ENCODE measurements at regions not wholly inside any gene's neighbourhood (a gene's known extent, or its start where the extent isn't known, plus 50 kb on each side); places are given as distances from the start of the nearest gene placed in this dataset.
"Not testable (repeated sequence)": the region's sequence is repeated elsewhere in the genome, so short reads cannot be mapped to it uniquely, and the experiment has no call there.

DNA sequence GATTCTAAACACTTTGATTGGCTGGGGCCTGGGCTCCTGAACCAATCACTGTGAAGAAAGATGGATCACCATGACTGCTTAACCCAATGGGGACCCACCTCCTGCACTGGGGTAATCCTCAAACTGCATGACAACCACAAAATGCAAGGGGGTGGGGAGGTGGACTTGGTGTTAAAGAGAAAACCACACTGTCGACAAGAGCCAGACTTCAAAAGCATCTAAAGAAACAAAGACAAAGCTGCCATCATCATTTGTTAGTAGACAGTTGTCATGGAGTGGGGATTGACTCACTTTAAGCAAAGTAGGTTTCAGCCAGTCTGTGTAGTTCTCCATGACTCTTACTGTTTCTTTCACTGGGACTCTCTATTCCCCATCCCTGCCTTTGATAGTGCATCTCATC lies 433.8 kb downstream of the PLPP3 start:
- no peak for DNase-seq

DNA sequence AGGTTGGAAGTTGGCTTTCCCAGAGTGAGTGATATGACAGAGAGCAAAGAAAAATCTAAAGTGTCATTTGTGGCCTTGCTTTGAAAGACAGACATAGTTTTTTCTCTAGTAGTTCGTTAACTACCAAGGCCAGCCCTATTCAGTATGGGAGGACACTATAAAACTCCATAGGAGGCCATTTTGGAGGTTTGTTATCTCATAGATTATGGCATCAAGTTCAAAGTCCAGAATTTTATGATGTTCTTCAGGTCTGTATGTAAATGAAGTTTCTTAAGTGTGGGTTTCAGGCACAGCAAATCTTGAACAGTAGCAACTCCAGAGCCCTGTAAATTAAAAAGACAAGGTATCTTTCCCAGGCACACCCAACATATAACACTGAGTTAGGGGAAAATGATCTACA lies 437.1 kb downstream of the PLPP3 start:
- no peak for DNase-seq

DNA sequence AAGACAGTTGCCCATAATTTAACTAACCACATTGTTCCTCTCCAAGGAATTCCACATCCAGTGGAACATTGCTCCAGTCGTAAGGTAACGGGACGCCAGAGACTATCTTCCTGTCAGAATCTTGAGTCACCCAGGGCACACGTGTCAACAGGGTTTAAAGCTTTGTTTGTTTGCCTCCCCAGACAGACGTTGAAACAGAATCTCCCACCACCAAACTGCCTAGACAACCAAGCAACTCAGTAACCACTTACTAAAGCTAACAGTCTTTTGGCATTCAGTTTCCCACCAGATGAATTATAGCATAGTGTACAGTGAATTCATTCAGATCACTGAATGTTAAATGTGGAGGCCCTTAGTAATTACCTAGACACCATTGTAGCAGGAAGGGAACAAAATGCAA lies 439.5 kb downstream of the PLPP3 start:
- no peak for DNase-seq

DNA sequence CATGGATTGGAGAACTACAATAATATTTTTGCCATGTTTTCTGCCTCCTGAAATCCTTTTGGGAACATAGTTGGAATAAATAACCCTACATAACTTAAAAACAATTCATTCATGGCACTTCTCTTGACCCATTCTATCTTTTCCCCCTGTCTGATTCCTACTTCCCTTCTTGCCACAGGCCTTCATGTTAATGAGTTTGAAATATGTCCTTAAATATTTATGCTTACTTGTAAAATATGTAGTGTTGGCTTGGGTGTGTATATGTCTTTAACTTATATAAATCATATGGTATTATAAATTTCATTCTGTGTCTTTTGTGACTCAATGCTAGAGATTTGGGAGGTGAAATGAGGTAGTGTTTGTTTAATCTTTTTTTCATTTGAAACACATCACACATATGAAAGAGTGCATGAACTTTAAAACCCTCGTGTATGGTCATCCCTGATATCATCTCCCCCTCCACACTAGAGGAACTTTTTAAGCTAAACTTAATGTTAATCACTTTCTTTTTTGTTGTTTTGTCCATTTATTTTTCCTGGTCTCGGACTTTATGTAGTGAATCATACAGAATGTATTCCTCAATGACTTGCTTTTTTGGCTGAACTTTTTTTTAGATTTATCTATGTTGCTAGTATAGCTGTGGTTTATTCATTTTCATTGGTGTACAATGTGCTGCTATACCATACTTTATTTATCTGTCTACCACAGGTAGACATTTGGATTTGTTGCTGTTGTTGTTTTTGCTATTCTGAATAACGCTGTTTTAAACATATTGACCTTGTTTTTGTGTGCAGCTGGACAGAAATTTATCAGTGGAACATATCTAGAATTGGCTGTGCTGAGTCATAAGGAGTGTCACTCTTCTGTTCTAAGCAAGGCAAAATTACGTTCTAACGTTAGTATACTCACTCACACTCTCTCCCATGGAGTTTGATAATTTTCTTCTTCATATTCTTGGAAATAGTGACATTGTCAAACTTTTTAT lies 441.6 kb downstream of the PLPP3 start:
- DNase-seq: no peak

DNA sequence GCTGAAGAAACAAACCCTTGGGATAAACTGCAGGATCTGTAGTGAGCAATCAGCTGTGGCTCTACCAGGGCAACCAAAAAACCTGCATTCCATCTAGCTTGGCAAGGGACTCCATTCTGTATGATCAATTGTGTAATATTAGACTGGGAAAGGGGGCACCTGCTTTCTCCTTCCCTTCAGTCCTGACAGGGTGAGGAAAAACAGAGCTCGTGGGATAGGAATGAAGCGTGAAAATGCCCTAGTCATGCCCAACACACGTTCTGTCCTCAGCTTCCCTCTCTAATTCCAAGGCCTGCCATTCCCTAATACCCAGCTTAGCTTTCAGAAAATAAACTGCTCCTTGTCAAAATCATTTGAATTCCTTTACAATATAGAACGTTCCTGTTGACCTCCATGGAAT lies 442.3 kb downstream of the PLPP3 start:
- no peak for DNase-seq

DNA sequence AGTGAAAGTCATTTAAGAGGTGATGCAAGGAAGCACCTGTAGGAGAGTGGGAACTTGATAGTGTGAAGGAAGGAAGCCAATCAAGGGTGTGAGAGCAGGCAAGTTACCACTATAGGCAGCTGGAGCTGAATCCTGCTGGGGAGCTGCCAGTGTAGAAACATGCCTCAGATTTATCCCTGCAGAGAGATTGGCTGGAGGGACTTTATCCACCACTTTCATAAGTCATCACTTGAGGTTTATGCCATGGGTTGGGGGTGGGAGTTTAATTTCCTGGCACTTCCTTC lies 443.6 kb downstream of the PLPP3 start:
- DNase-seq: no peak

DNA sequence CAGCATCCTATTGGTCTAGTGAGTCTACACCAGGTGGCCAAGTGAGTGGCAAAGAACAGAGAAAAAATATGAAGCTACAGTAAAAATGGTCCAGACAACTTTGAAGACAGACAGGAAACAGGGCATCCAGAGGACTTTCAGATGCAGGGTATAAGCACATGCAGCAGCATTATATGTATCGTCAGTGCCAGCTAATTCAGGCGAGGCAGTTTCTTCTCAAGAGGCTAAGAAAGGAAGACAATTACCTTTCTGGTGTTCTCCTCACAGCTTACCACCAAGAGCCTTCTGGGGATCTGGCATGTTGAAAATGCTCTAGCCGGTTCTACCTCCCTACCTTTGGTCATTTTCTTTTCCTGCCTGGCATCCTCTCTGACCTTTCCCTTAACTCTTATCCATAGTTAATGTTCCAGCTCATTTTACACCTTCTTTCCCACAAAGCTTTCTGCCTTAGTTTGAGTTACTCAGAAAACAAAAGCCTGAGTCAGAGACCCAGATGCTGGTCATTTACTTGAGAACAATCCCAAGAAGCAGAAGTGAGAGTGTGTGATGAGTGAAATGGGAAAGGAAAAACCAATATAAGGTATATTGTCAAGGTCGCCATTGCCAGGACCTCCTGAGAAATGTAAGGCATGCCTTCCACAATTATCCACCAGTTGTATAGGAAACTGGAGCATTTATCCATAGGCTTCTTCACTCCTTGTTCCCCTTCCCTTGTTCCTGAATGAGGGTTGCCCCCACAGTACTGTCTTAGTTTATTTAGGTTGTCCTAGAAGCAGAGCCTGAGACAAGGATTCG lies 444.1 kb downstream of the PLPP3 start:
- no peak for DNase-seq

DNA sequence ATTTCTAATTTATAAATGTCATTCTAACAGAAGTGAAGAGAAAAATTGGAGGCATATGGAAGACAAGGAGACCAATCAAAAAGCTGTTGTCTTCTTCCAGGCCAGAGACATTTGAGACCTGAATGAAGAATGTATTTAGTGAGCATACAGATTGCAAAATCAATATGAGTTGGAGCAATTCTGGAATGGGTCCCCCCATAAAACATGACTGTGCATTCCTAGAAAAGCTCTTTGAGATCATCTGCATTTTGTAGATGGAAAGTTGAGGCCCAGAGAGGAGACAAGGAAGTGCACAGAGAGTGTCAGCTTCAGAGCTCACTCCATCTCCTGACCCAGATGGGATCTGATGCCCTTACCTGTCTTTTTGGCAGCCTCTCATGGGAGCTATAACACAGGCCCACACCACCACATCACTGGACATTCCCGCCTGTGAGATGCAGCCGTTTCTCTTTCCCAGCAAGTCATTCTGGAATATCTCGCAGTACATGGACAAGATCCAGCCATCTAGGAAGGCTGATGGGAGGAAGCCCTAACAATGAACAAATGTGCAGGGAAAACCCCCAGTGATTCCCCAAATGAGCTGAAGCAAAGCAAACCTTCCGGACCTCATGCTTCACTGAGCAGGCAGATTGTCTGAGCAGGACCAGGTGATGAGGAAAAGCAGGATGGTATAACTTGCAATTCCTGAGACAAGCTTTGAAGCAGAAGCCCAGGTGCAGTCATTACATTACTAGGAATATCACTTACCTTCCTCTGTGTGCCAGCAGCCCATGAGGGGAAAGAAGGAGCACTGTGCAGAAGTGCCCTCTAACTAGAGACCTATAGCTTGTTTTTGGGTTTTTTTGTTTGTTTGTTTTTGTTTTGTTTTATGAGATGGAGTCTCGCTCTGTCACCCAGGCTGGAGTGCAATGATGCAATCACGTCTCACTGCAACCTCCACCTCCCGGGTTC lies 445.6 kb downstream of the PLPP3 start:
- DNase-seq: no peak

DNA sequence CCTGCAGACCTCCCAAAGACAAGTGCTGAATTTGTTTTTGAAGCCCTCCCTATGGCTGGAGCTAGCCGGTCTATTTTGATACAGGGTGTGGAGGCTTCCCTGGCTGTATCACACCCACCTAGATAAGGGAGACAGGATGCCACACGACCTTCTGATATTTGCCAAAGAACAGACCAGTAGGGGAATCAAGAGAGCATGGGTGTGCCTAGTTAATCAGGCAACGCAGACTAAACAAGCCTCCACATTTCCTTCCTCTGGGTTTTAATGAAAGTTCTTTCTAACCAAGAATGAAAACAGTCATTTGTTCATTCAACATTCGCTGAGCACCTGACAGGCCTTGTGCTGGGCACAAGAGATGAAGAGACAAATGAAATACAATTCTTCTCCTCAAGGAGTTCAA lies 446.8 kb downstream of the PLPP3 start:
- DNase-seq: no peak

DNA sequence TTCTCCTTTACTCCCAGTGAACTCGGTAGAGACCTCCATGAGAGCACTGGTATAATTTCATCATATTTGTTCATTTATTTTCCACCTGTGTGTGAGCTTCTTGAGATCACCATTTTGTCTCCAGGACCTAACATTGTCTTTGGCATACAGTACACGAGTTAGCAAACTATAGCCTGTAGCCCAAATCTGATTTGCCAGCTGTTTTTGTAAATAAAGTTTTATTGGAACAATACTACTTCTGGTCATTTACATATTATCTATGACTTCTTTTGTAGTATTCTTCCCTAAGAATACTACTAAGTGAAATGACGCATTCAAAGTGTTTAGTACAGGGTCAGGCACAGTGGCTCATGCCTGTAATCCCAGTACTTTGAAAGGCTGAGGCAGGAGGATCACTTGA lies 449.5 kb downstream of the PLPP3 start:
- DNase-seq: no peak

DNA sequence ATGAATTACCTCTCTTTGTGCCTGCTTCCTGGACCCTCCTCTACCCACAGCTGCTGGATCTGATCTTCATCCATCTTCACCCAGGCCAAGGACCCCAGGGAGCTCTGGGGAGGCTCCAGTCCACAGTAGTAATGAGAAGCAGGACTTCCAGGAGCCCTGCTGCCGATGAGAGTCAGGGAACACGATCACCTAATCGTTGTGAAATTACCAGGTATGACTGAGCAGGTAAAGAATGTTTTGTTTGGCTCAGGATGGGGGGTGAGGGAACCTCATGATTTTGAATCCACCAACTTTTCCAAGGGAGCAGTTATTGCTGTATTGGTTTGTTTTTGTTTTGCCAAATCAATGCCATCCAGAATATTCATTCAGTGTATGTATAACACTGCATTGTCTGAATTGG lies 454.0 kb downstream of the PLPP3 start:
- DNase-seq: no peak

DNA sequence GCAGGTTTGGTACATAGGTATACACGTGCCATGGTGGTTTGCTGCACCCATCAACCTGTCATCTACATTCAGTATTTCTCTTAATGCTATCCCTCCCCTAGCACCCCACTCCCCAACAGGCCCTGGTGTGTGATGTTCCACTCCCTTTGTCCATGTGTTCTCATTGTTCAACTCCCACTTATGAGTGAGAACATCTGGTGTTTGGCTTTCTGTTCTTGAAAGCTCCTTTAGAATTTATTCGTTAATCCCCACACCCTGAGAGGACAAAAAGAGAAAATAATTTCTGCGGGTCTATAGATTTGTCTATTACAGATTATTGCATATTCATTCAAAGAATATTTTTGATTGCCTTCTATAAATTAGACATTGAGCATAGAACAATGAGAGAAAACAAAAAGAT lies 455.5 kb downstream of the PLPP3 start:
- DNase-seq: no peak

DNA sequence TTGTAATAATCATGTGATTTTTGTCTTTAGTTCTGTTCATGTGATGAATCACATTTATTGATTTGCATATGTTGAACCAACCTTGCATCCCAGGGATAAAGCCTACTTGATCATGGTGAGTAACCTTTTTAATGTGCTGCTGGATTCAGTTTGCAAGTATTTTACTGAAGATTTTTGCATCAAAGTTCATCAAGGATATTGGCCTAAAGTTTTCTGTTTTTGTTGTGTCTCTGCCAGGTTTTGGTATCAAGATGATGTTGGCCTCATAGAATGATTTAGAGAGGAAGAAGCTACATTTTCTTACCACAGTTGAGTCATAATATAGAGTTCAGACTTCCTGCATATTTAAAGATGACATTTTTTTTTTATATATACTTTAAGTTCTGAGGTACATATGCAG lies 455.9 kb downstream of the PLPP3 start:
- DNase-seq: no peak

DNA sequence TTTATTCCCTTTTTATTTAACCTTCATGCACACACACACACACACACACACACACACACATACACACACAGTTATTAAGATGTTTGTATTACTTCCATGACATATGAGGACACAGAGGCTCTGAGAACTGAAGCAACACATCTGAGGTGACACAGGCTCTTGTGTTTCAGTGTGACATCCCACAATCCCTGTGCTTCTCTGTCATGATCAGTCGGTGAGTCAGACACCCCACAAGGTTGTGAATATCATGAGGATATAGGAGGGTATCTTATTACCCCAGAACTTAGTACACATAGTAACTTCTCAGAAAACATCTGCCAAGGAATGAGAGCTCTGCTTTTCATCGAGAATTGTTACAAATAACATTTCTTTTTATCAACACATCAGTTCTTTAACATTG lies 459.3 kb downstream of the PLPP3 start:
- DNase-seq: no peak

DNA sequence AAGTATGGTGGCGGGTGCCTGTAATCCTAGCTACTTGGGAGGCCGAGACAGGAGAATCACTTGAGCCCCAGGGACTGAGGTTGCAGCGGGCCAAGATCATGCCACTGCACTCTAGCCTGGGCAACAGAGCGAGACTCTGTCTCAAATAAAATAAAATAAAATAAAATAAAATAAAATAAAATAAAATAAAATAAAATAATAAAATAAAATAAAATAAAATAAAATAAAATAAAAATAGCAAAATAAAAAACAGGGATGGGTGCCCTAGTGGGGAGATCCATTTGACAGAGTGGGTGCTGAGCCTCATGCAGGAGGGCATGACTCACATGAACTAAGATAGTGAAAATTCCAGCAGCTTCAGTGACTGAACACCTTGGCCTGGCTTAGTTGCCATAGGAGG lies 460.7 kb downstream of the PLPP3 start:
- DNase-seq: not testable (repeated sequence)

DNA sequence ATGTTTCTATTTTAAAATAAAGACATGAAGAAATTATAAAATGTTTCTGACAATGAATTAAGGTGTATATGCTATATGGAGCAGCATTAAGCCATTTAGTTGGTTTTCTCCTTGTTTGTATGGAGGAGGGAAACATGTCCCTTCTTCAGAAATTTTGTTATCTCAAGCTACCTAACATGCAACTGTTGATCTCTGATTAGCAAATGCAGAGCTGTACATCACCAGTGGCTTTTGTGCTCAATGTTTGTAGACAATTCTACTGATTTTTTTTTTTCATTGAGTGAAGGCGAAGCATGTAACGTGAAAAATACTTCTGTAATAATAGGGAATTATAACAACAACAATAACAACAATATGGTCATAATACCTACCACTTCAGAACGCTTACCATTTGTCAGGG lies 463.7 kb downstream of the PLPP3 start:
- DNase-seq: no peak

DNA sequence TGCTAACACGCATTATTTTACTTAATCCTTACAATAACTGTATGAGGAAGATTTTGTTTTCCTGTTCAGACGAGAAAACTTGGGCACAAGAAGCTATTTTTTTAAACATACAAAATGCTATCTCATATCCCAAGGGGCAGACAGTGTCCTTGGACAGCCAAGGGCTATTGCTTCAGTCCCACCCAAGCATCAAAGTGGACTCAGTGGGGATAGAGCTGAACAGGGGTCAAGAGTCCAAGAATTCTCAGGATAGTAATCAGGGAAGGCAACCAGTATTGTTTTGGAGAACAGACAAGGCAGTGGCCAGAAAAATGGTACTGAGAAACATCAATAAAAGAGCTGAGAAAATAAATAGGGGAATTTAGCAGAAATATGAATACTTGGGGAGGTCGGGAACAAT lies 465.7 kb downstream of the PLPP3 start:
- DNase-seq: no peak

DNA sequence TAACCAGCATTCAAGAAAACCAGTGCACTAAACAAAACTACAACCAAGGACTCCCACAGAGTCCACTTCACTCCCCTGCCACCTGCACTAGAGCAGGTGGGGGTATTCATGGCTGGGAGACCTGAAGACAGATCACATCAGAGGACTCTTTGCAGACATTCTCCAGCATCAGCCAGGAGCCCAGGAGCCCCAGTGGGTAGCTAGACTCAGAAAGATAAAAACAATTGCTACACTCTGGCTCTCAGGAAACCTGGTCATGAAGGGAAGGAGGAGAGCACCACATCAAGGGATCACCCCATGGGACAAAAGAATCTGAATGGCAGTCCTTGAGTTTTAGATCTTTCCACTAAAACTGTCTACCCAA lies 472.1 kb downstream of the PLPP3 start:
- no peak for DNase-seq

DNA sequence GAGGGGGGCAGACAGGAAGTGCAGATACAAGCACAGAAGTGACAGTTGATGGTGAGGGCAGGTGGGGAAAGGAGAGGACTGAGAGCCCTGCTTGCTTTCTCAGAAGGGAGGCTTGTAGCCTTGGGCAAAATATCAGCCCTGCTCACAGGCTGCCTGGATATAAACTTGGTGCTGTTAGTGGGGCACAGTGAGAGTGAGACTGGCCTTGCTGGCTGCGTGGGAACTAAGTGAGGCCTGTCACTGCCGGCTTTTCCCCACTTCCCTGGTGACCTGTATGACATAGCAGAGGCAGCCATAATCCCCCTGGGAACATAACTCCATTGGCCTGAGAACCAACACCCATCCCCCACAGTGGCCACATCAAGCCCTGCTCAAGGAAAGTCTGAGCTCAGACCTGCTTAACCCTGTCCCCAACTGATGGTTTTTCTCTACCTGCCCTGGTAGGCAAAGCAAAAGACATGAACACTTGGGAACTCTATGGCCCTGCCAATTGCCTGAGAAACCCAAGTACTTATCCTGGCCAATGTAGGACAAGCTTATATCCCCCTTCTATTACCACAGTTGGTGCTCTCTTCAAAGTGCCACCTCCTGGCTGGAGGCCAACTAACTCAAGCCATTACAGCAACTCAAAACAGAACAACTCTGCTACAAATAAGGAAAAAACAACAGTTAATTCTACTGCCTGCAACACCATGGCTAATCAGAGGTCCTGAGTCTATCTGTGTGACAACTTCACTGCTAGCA lies 472.7 kb downstream of the PLPP3 start:
- DNase-seq: no peak

DNA sequence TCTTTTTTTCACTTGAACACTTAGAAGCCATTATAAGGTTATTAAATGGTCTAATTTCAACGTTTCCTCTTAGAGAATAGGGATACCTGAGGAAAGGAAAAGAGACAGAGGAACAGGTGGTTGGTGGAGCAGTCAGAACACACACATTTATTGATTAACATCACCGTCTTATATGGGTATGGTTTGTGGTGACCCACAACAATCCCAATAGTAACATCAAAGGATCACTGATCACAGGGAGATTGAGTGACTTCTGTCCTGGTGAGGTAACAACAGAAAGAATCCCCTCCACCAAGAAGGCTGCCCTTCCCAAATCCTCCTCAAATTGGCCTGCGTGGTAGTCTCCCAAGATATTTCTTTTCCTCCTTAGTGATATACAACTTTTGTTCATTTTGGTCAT lies 474.0 kb downstream of the PLPP3 start:
- DNase-seq: no peak

DNA sequence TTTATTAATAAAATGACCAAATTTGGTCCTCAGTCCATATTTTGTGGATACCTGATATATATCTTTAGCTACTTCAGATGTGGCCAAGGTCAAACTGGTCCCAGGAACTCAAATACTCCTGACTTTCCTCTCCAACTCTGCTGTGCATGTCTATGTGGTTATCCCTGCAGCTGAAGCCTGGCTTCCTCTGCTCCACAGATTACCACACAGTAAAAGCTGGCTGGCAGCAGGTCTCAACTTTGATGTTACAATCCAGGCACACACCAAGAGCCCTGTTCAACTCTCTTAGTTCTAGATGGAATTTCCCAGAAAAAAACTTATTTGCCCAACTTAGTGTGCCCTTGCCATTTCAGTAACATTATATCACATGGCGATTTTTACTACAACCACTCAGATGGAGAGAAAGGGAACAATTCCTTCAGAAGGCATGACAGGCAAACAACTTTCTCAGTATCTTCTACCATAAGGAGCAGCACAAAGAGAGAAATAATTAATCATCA lies 479.5 kb downstream of the PLPP3 start:
- no peak for DNase-seq

DNA sequence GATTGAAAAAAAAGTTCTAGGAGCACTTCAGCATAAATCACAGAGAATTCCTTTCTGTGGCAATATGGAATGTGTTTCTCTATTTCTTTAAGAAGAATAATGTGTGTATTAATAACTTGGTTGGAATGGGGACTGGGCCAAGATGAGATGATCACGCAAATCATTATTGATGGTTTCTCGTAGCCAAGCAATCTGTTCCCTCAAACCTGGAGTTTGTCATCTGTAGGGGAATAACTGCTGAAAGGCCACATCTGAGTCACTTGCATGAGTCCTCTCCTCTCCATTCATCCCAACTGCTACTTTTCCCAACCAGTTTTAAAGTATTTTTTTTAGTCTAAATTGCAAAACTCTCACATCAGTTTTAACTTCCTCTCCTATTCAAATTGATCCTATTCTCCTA lies 480.4 kb downstream of the PLPP3 start:
- no peak for DNase-seq
